Fibroblast of lung (primary cell): ENCODE measurements at regions not wholly inside any gene's neighbourhood (a gene's known extent, or its start where the extent isn't known, plus 50 kb on each side); places are given as distances from the start of the nearest gene placed in this dataset.
A peak's percentile ranks its signal among the peaks of the same experiment; 100 is the strongest.

Experiments used
- DNase-seq, 2 donors: peaks; one replicate each; pipeline versions ENCODE4 v3.0.0 to v3.0.0-alpha.2; 2010; ENCODE audit warnings: low read depth in 2 of 2
- H2AFZ ChIP-seq: 2 replicates; pipeline ENCODE4 v1.5.1; 2012; ENCODE audit warnings: low read length, control low read depth, inconsistent platforms
- H3K27ac ChIP-seq: 2 replicates; pipeline ENCODE4 v1.5.1; 2011; ENCODE audit warnings: low read length, control low read depth; ENCODE audit not compliant: insufficient read depth
- H3K27me3 ChIP-seq: 2 replicates; pipeline ENCODE4 v1.5.1; 2011; ENCODE audit warnings: mild to moderate bottlenecking, low read length; ENCODE audit not compliant: control insufficient read depth, insufficient read depth
- H3K36me3 ChIP-seq: 2 replicates; pipeline ENCODE4 v1.5.1; 2011; ENCODE audit warnings: low read length; ENCODE audit not compliant: control insufficient read depth, insufficient read depth
- H3K4me1 ChIP-seq: 2 replicates; pipeline ENCODE4 v1.5.1; 2011; ENCODE audit warnings: low read length; ENCODE audit not compliant: control insufficient read depth, insufficient read depth; ENCODE audit errors: extremely low read depth
- H3K4me2 ChIP-seq: 2 replicates; pipeline ENCODE4 v1.5.1; 2011; ENCODE audit warnings: low read length, control low read depth; ENCODE audit not compliant: insufficient read depth; ENCODE audit errors: extremely low read depth
- H3K4me3 ChIP-seq, 4 experiments: fragments of 200-600 bp in 1 of 4; sonication (generic) in 1 of 4; replicated peaks in 1 of 4; 2 replicates each; pipeline ENCODE4 v1.5.1; 2011 to 2016; ENCODE audit warnings: low read length in 4 of 4, low read depth in 3 of 4, mild to moderate bottlenecking in 3 of 4, control low read depth in 2 of 4, inconsistent platforms in 1 of 4, mixed read lengths in 1 of 4; ENCODE audit not compliant: insufficient read depth in 1 of 4; ENCODE audit errors: control extremely low read depth in 1 of 4
- H3K79me2 ChIP-seq: 2 replicates; pipeline ENCODE4 v1.5.1; 2012; ENCODE audit warnings: mild to moderate bottlenecking, low read length, inconsistent platforms; ENCODE audit not compliant: control insufficient read depth, insufficient read depth
- H3K9ac ChIP-seq: 2 replicates; pipeline ENCODE4 v1.5.1; 2011; ENCODE audit warnings: mild to moderate bottlenecking, low read length, control low read depth; ENCODE audit not compliant: insufficient read depth
- H3K9me3 ChIP-seq: 2 replicates; pipeline ENCODE4 v1.5.1; 2012; ENCODE audit warnings: low read depth, low read length; ENCODE audit not compliant: control insufficient read depth, insufficient read depth
- H4K20me1 ChIP-seq: 2 replicates; pipeline ENCODE4 v1.5.1; 2011; ENCODE audit warnings: low read length; ENCODE audit not compliant: control insufficient read depth, insufficient read depth; ENCODE audit errors: extremely low read depth
- CTCF ChIP-seq, 2 donors: IDR thresholded peaks in 1 of 2; conservative IDR thresholded peaks in 1 of 2; 1 replicate in 1 of 2; 2 replicates in 1 of 2; pipeline ENCODE4 v1.5.1; 2011 to 2012; ENCODE audit warnings: low read length in 2 of 2, control low read depth in 1 of 2, inconsistent platforms in 1 of 2, low read depth in 1 of 2, mild to moderate bottlenecking in 1 of 2
- EZH2 ChIP-seq: IDR thresholded peaks from 2 replicates; pipeline ENCODE4 v1.5.1; 2012; ENCODE audit warnings: low read length, control low read depth, mild to moderate bottlenecking; ENCODE audit errors: missing control alignments

- DNase-seq, result no peak
- Histone ChIP-seq H3K36me3 (no peaks in the 10 kb centered on the region), H3K4me3 (no peak overlapping the region), H2AFZ (no peak overlapping the region), H3K9me3 (no peaks in the 10 kb centered on the region), H3K79me2 (no peaks in the 10 kb centered on the region), H3K9ac (no peak overlapping the region), H3K27ac (no peak overlapping the region), H4K20me1 (no peaks in the 10 kb centered on the region), H3K27me3 (no peaks in the 10 kb centered on the region), H3K4me2 (no peak overlapping the region), H3K4me1 (no peaks in the 10 kb centered on the region)
- TF ChIP-seq EZH2 (no peak), CTCF (conservative IDR thresholded peaks at IDR 0.05 in 1 of 2, IDR thresholded peaks at IDR 0.05 in 1 of 2; ENCODE audit: low read depth in 1 of 2, low read length in 2 of 2) (no peak)
Observed at GRCh38 chr11:29623144-29623722, 393.6 kb downstream of the KCNA4 start.

- no peaks in the 10 kb centered on the region for H3K36me3 ChIP-seq
- no peak overlapping the region for H2AFZ ChIP-seq
- no peak overlapping the region for H3K4me2 ChIP-seq
- H3K79me2 ChIP-seq, result no peaks in the 10 kb centered on the region
- no peak overlapping the region for H3K4me3 ChIP-seq
- peak in 1 of 2 donors; percentile 78 for DNase-seq
- no peak overlapping the region for H3K27ac ChIP-seq
- no peaks in the 10 kb centered on the region for H3K4me1 ChIP-seq
- H3K9me3 ChIP-seq, result no peaks in the 10 kb centered on the region
- H3K27me3 ChIP-seq, result no peaks in the 10 kb centered on the region
- no peaks in the 10 kb centered on the region for H4K20me1 ChIP-seq
- TF ChIP-seq CTCF (conservative IDR thresholded peaks at IDR 0.05 in 1 of 2, IDR thresholded peaks at IDR 0.05 in 1 of 2; ENCODE audit: low read depth in 1 of 2, low read length in 2 of 2) (no peak), EZH2 (no peak)
- H3K9ac ChIP-seq, result no peak overlapping the region
Observed at GRCh38 chr11:29616611-29617010, 400.2 kb downstream of the KCNA4 start.

GRCh38 chr11:29612423-29612822 is 404.4 kb downstream of the KCNA4 start:
- H3K9ac ChIP-seq, result no peak overlapping the region
- H3K27me3 ChIP-seq, result no peaks in the 10 kb centered on the region
- no peak overlapping the region for H3K4me3 ChIP-seq

More at GRCh38 chr11:29612423-29612822, 404.4 kb downstream of the KCNA4 start:
- no peaks in the 10 kb centered on the region for H3K79me2 ChIP-seq
- no peak overlapping the region for H3K27ac ChIP-seq
- TF ChIP-seq EZH2, result no peak
- TF ChIP-seq CTCF (conservative IDR thresholded peaks at IDR 0.05 in 1 of 2, IDR thresholded peaks at IDR 0.05 in 1 of 2; ENCODE audit: low read depth in 1 of 2, low read length in 2 of 2), result no peak
- DNase-seq, result no peak
- H3K36me3 ChIP-seq, result no peaks in the 10 kb centered on the region
- no peak overlapping the region for H2AFZ ChIP-seq
- no peaks in the 10 kb centered on the region for H4K20me1 ChIP-seq
- H3K4me1 ChIP-seq, result no peaks in the 10 kb centered on the region
- no peaks in the 10 kb centered on the region for H3K9me3 ChIP-seq
- H3K4me2 ChIP-seq, result no peak overlapping the region
